CD1c-positive myeloid dendritic cell (primary cell): ENCODE measurements at regions not wholly inside any gene's neighbourhood (a gene's known extent, or its start where the extent isn't known, plus 50 kb on each side); places are given as distances from the start of the nearest gene placed in this dataset.

ENCODE experiments used
- DNase-seq: peaks from one replicate; pipeline ENCODE4 v3.0.0-alpha.2; 2016; ENCODE audit errors: extremely low spot score

GRCh38 chr1:55690366-55690765, 475.2 kb upstream of the USP24 start:
- no peak for DNase-seq

DNA sequence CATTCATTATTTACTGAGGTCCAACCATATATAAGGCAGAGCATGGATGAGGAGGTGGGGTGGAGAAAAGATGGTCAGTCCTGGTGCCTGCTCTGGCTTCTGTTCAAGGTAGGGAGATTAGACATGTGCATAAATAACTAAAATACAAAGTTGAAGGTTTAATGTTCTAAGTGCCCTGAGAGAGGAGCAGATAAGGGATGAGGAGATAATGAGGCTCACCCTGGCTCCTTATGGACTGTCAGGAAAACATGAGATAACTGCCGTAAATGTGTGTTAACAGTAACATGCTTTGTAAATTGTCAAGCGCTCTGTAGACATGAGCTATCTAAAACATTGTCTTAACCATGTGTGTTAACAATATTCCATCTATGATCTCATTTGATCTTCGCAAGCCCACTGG, 474.6 kb upstream of the USP24 start:
- no peak for DNase-seq

- no peak for DNase-seq
Observed at GRCh38 chr1:55685560-55685959, 470.4 kb upstream of the USP24 start.

DNA sequence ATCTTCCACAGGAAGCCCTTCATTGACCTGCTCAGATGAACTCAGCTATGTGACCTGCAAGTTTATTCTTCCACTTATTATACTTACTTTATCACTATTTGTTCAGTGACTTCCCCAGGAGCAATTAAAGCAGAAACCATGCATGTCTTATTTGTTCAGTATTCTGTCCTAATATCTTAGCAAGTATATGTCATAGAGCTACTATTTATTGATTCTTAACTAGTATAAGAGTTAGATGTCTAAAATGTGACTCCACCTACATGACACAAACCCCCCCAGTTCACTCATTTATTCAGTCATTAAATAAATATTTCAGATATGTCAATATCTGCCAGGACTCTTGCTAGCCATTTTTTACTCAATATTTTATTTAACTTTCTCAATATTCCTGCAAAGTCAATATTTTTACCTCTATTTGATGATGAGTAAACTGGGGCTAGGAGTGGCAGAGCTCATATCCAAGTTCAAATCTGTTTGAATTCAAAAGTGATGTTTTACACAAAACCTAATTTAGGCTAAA, 469.0 kb upstream of the USP24 start:
- no peak for DNase-seq

DNA sequence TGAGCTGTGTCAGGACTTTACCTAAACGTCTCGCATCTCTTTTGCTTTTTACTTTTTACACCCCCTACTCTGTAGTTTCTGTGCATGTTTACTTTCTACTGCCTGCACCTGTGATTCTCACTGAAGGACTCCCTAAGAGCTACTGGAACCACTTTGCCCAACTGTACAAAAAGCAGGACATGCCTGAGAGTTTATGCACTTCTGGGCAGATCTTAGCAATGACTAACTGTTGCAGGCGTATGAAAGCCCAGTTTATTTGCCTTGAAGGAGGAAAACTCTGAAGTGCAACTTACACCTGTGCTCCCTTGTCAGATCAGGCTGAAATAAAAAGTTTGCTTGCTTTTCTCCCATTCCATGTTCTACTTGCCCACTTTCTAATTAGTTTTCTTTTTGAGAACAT, 467.0 kb upstream of the USP24 start:
- DNase-seq: no peak

DNA sequence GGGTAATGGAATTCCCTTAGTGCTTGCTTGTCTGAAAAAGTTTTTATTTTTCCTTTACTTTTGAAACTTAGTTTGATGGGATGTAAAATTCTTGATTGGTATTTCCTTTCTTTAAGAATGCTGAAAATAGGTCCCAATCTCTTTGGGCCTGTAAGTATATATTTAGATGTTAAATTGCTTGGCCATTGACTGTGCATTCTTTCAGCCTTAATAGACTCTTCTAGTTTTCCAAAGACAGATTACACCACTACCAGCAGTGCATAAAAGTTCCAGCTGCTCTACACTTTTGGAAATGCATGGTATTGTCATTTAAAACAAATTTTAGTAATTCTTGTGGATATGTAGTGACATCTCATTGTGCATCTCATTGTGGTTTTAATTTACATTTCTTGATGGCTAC, 464.8 kb upstream of the USP24 start:
- DNase-seq: no peak

- DNase-seq: no peak
Observed at GRCh38 chr1:55673416-55673815, 458.3 kb upstream of the USP24 start.

DNA sequence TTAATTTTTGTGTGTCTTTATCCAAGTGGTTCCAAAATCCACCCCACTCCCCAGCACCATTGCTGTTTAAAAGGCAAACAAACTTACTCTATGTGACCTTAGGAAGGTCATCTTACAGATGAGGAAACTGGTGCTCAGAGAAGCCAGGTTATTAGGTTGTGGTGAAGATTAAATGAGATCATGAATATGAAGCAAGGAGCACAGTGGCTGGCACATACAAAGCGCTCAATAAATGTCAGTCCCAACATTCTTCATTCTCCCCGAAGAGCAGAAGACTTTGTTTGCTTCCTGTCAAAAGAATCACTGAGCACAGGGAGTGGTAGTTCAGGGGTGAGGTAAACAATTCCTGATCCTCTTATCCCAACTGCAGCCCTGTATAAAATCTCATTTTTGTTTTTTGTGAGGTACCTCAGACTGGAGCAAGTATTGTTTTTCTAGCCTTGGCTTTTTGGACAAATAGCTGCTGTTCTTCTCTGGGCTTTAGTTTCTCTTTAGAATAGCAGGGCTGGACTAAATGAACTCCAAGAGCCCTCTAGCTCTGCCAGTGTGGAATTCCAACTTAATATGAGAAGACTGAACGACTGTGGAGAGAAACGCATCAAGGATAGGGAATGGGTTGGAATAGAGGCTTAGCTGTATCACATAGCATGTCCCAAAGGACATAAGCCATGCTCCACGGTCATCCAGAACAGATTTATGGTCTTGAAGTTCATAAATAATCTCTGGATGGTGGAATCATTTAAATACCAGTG, 455.3 kb upstream of the USP24 start:
- no peak for DNase-seq

GRCh38 chr1:55669293-55669692, 454.1 kb upstream of the USP24 start:
- no peak for DNase-seq

DNA sequence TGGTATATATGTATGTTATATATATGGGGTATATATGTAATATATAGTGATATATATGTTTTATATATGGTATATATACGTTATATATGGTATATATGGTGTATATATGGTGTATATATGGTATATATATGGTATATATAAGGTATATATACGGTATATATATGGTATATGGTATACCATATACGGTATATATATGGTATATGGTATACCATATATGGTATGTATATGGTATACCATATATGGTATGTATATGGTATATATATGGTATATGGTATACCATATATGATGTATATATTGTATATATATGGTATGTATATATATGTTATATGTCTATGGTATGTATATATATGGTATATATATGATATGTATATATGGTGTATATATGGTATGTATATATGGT, 447.7 kb upstream of the USP24 start:
- DNase-seq: no peak

DNA sequence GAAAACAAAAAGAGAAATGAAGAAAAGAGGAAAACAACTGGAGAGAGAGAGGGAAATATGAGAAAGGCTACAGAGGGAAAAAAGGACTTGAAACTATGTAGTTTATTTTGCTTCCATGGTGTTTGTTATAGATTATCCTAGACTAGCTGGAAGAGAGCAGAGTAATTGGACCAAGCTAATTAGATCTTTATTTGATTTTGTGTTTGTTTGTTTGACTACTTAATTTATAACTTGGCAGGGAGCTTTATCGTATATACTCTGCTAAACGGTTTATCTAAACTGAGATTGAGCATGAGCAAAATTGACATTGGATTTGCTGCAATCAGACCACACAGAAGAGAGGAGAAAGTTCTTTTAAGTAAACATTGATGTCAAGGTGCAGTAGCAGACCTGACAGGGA, 443.8 kb upstream of the USP24 start:
- no peak for DNase-seq

DNA sequence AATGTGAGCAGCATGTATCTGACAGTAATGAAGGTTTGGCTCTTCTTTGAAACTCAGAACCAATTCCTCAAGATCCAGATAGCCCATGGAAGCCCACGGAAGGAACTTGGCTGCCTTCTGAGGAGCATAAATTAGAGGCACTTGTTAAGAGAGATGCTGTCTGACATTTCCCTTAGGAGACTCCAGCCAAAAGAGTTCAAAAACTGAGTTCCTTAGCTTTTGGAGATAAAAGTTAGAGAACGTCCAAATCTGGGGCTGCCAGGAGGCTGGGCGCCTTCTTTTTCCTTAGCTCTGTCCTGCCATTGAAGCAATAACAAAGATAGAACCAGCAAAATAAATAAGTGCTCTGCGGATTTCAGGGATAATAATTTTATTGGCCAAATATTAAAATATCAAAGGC, 439.6 kb upstream of the USP24 start:
- no peak for DNase-seq

- DNase-seq: no peak
Observed at GRCh38 chr1:55654171-55654570, 439.0 kb upstream of the USP24 start.

GRCh38 chr1:55650444-55650843, 435.3 kb upstream of the USP24 start:
- DNase-seq: no peak

- no peak for DNase-seq
Observed at GRCh38 chr1:55646181-55646580, 431.0 kb upstream of the USP24 start.

GRCh38 chr1:55645270-55645669, 430.1 kb upstream of the USP24 start:
- DNase-seq: no peak

DNA sequence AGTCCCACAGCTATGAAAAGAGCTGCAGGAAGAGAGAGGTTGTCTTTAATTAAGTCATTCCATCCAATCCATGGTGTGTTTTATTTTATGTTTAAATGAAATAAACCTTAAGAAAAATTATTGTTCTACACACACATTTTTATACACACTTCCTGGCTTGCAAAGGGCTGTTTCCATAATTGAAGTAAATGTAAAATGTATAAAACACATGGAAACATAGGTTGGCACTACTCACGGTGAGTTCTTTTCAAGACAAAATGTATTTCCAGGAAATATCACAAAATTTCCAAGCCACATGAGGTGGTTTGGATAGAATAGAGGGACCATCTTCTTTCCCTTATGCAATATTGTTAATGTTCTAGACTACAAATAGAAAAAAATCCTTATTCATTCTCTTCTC, 426.8 kb upstream of the USP24 start:
- DNase-seq: no peak

GRCh38 chr1:55640708-55641473, 425.7 kb upstream of the USP24 start:
- peak; percentile 42 for DNase-seq

DNA sequence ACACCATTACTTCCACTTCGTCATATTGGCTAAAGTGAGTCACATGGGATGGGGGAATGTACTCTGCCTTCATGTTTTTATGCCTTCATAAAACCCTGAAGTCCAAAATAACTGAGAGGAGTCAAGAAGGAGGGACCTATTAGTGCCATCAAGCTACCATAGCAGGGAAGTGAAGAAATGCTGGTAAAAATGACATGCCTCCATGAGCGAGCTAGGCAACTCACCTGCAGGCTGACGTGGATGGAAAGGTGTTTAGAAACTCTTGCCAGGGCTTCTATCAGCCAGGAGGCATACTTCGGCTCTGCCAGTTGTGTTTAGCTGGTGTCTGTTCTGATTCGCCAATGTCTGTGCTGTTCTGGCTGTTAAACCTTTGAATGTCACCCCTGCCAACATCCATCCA, 424.4 kb upstream of the USP24 start:
- DNase-seq: no peak

GRCh38 chr1:55639051-55639450, 423.9 kb upstream of the USP24 start:
- no peak for DNase-seq

DNA sequence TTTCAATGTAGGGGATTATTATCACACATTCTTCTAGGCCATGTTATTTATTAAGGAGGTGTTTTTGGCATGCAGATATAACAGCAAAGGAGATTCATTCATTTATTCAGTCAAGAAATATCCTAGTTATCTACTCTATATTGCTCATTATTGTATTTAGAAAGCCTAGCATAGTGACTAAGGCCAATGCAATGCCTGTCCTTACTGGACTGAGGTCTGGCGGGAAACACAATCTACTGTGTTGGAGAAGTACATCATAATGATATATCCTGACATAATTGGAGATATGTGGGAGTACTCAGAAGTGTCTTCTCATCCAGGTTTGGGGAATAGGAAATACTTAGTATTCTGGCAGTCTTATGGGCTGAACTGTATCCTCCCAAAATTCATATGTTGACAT, 421.5 kb upstream of the USP24 start:
- no peak for DNase-seq

DNA sequence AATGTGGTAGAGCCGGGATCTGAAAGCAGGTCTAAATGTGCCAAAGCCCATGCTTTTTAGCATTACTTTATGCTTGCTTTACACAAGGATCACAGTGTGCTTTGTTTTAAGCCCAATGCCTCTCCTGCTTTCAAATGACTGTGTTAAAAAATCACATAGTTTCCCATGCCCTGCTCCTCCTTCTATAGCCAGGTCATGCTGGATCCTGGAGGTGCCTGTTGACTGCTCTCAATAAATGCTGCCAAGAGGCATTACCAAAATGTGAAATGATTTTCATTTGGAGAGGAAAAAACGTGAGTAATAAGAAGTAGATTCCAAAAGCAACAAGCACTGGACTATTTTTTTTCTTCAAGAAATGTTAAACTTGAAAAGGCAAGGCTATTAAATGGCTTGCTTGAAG, 420.7 kb upstream of the USP24 start:
- DNase-seq: no peak

- DNase-seq: no peak
Observed at GRCh38 chr1:55634516-55634915, 419.4 kb upstream of the USP24 start.
